HFFc6 (cell line): ENCODE measurements at regions not wholly inside any gene's neighbourhood (a gene's known extent, or its start where the extent isn't known, plus 50 kb on each side); places are given as distances from the start of the nearest gene placed in this dataset.
"Not testable (repeated sequence)": the region's sequence is repeated elsewhere in the genome, so short reads cannot be mapped to it uniquely, and the experiment has no call there.

Source experiments
- DNase-seq: peaks from one replicate; pipeline ENCODE4 v3.0.0-alpha.2; 2018
- H3K27ac Mint-ChIP-seq: 2 replicates; pipeline ENCODE4 v1.8.0; 2020; ENCODE audit warnings: mild to moderate bottlenecking, mixed read lengths
- H3K27me3 Mint-ChIP-seq: 2 replicates; pipeline ENCODE4 v1.8.0; 2021; ENCODE audit warnings: mild to moderate bottlenecking, moderate library complexity, mixed read lengths; ENCODE audit not compliant: insufficient read depth
- H3K36me3 Mint-ChIP-seq: 2 replicates; pipeline ENCODE4 v1.8.0; 2021; ENCODE audit warnings: low read depth, mixed read lengths
- H3K4me1 Mint-ChIP-seq: 2 replicates; pipeline ENCODE4 v1.8.0; 2020; ENCODE audit warnings: low read depth, mixed read lengths
- H3K4me3 Mint-ChIP-seq: 2 replicates; pipeline ENCODE4 v1.8.0; 2020; ENCODE audit warnings: mild to moderate bottlenecking, moderate library complexity, mixed read lengths
- H3K9me3 Mint-ChIP-seq: 2 replicates; pipeline ENCODE4 v1.8.0; 2020; ENCODE audit warnings: mild to moderate bottlenecking, mixed read lengths
- TF ChIP-seq, protein P1 (sequence below): fragments of 200-600 bp; sonication (generic); IDR thresholded peaks from 2 replicates; pipeline ENCODE4 v1.5.0; 2021; ENCODE audit warnings: antibody characterized with exemption, mild to moderate bottlenecking

DNA sequence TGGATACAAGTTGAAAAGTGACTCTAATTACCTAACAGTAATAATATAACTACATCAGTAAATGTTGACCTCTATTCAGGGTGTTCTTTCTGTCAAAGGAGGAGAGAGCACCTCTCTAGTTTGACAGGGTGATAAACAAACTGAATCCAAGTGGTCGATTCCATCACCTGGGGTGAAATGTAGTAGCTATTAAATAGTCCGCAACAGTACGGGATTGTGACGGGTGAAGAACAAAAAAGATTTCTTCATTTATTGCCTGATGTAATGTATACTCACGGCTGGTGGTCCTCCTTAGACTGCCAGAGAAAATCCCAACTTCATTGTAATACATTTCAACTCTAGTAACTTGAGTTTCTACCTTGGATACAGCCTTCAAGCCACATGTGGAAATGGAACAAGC lies 292.5 kb upstream of the CELF2 start:
- DNase-seq = no peak
- no peaks in the 10 kb centered on the region for H3K36me3 Mint-ChIP-seq
- no peaks in the 10 kb centered on the region for H3K4me1 Mint-ChIP-seq
- no peak overlapping the region for H3K4me3 Mint-ChIP-seq
- no peaks in the 10 kb centered on the region for H3K9me3 Mint-ChIP-seq
- TF ChIP-seq, protein P1, sequence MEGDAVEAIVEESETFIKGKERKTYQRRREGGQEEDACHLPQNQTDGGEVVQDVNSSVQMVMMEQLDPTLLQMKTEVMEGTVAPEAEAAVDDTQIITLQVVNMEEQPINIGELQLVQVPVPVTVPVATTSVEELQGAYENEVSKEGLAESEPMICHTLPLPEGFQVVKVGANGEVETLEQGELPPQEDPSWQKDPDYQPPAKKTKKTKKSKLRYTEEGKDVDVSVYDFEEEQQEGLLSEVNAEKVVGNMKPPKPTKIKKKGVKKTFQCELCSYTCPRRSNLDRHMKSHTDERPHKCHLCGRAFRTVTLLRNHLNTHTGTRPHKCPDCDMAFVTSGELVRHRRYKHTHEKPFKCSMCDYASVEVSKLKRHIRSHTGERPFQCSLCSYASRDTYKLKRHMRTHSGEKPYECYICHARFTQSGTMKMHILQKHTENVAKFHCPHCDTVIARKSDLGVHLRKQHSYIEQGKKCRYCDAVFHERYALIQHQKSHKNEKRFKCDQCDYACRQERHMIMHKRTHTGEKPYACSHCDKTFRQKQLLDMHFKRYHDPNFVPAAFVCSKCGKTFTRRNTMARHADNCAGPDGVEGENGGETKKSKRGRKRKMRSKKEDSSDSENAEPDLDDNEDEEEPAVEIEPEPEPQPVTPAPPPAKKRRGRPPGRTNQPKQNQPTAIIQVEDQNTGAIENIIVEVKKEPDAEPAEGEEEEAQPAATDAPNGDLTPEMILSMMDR = no peak
- no peak overlapping the region for H3K27ac Mint-ChIP-seq
- peaks cover 7% of the 10 kb centered on the region for H3K27me3 Mint-ChIP-seq

DNA sequence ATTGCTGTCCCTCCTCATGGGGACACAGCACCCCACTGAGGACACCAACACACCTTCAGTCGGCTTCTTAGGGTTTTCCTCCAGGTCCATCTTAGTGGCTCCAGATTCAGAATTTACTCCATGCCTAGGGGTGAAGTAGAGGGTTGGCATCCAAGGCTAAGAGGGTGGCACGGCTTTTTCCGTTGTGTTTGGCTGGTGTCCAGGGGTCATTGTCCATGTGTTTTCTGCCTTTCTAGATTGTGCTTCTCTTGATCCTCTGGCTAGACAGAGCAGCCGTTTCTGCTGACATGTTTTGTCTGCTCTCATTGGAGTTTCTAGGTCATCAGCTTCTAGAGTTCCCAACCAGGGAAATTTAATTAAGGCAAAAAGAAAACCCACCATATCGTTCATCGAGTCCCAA lies 291.6 kb upstream of the CELF2 start:
- H3K4me1 Mint-ChIP-seq = no peaks in the 10 kb centered on the region
- DNase-seq = no peak
- no peak overlapping the region for H3K27ac Mint-ChIP-seq
- H3K9me3 Mint-ChIP-seq = no peaks in the 10 kb centered on the region
- no peak overlapping the region for H3K4me3 Mint-ChIP-seq
- TF ChIP-seq, protein P1 = no peak
- H3K36me3 Mint-ChIP-seq = no peaks in the 10 kb centered on the region
- peaks cover 7% of the 10 kb centered on the region for H3K27me3 Mint-ChIP-seq

DNA sequence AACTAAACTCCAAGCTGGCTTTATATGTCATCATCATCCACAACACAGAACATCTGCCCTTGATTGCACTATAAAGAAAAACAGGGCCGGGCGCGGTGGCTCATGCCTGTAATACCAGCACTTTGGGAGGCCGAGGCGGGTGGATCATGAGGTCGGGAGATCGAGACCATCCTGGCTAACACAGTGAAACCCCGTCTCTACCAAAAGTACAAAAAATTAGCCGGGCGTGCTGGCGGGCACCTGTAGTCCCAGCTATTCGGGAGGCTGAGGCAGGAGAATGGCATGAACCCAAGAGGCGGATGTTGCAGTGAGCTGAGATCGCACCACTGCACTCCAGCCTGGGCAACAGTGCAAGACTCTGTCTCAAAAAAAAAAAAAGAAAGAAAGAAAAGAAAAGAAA lies 290.3 kb upstream of the CELF2 start:
- not testable (repeated sequence) for DNase-seq, H3K4me1 Mint-ChIP-seq, H3K36me3 Mint-ChIP-seq, H3K4me3 Mint-ChIP-seq, H3K9me3 Mint-ChIP-seq, H3K27me3 Mint-ChIP-seq, H3K27ac Mint-ChIP-seq

DNA sequence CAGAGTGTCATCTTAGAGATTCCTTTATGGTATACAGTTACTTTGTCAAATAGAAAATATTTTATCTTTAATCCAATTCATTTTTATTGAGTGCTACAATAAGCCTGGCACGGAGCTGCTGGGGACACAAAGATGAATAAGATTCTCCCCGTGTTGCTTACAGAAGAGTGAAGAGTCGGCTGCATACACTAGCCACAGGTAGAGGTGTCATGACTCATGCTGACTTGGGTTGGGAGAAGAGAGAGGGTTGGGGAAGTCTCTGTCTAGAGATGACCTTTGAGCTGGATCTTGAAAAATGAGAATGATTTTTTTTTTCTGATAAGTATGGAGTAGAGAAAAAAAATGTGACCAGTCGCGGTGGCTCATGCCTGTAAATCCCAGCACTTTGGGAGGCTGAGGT lies 289.9 kb upstream of the CELF2 start:
- Mint-ChIP-seq H3K27me3 (peaks cover 7% of the 10 kb centered on the region), H3K4me1 (no peaks in the 10 kb centered on the region), H3K4me3 (no peak overlapping the region), H3K27ac (no peak overlapping the region), H3K36me3 (no peaks in the 10 kb centered on the region), H3K9me3 (no peaks in the 10 kb centered on the region)
- DNase-seq = no peak
- TF ChIP-seq, protein P1 = no peak

DNA sequence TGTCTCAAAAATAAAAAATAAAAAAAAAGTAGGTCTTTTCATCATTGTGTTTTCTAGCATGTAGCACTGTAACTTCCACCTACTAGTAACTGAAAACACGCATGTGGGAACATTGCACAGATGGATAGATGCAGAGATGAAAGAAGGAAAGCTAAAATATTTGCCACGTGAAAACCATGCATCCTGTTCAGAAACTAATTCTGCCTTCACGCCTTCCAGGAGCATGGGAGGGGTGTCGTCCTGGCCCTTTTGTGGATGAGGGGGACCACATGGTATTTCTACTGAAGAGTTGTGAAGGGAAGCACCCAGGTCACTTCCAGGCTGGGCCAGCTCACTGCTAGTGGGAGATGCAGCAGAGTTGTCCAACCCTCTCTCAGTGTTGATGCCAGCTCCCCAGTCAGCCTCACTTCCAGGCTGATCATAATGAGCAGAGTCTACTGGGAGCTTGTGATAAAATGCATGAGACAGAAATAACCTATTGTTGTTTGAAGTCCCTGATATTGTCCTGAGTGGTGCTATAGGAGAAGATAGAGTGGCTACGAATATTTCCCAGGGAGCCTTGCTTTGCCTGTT lies 287.1 kb upstream of the CELF2 start:
- TF ChIP-seq, protein P1 = no peak
- no peak overlapping the region for H3K4me3 Mint-ChIP-seq
- H3K4me1 Mint-ChIP-seq = no peaks in the 10 kb centered on the region
- peaks cover 7% of the 10 kb centered on the region for H3K27me3 Mint-ChIP-seq
- DNase-seq = no peak
- H3K36me3 Mint-ChIP-seq = no peaks in the 10 kb centered on the region
- no peak overlapping the region for H3K27ac Mint-ChIP-seq
- H3K9me3 Mint-ChIP-seq = no peaks in the 10 kb centered on the region

DNA sequence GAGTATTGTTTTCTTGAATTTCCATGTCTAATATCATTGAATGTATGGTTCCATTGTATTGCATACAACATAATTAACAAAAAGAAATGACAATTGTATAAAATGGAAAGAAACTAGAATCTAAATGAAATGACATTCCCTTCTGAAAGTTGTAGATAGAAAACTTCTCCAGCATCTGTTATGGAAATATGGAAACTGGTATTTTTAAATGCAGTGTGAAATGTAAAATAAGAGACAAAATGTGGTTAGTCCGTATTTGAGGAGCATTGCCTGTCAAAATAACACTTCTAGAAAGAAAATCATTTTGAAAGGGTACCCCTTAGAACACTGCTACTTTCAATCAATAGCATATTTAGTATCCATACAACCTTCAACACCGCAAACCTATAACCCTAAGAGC lies 286.3 kb upstream of the CELF2 start:
- DNase-seq = no peak
- TF ChIP-seq, protein P1 = no peak
- Mint-ChIP-seq H3K36me3 (no peaks in the 10 kb centered on the region), H3K4me3 (no peak overlapping the region), H3K4me1 (no peaks in the 10 kb centered on the region), H3K27ac (no peak overlapping the region), H3K9me3 (no peaks in the 10 kb centered on the region), H3K27me3 (peaks cover 5% of the 10 kb centered on the region)
